Brain microvascular endothelial cell (primary cell): ENCODE measurements at regions not wholly inside any gene's neighbourhood (a gene's known extent, or its start where the extent isn't known, plus 50 kb on each side); places are given as distances from the start of the nearest gene placed in this dataset.
A peak's percentile ranks its signal among the peaks of the same experiment; 100 is the strongest.
"Not testable (repeated sequence)": the region's sequence is repeated elsewhere in the genome, so short reads cannot be mapped to it uniquely, and the experiment has no call there.

ENCODE experiments used
- DNase-seq: peaks from one replicate; pipeline ENCODE4 v3.0.0-alpha.2; 2020
- H3K27ac ChIP-seq: fragments of 250-450 bp; sonication (Bioruptor Pico); 2 replicates; pipeline ENCODE4 v1.5.1; 2020; ENCODE audit warnings: mild to moderate bottlenecking, moderate library complexity
- H3K27me3 ChIP-seq: fragments of 250-450 bp; sonication (Bioruptor Pico); replicated peaks from 2 replicates; pipeline ENCODE4 v1.5.1; 2020; ENCODE audit warnings: mild to moderate bottlenecking
- H3K36me3 ChIP-seq: fragments of 250-450 bp; sonication (Bioruptor Pico); replicated peaks from 2 replicates; pipeline ENCODE4 v1.5.1; 2020; ENCODE audit warnings: mild to moderate bottlenecking
- H3K4me3 ChIP-seq: 2 replicates; pipeline ENCODE4 v1.5.1; 2011; ENCODE audit warnings: low read depth, mild to moderate bottlenecking, control low read depth, low read length, moderate library complexity
- in situ Hi-C: cut with HindIII; loops from 2 replicates; pipeline ENCODE4 v1.10.0; 2017; ENCODE audit warnings: low sequenced_read_pairs, low pct_ligation_motif_present
- TF ChIP-seq, protein P1 (sequence below): IDR thresholded peaks from 2 replicates; pipeline ENCODE4 v1.5.1; 2011; ENCODE audit warnings: low read depth, mild to moderate bottlenecking, moderate library complexity, low read length, control low read depth, inconsistent platforms; ENCODE audit errors: missing control alignments

GRCh38 chr2:133640103-133640502, 71.8 kb upstream of the NCKAP5 start:
- no peaks in the 10 kb centered on the region for H3K27me3 ChIP-seq
- TF ChIP-seq, protein P1, sequence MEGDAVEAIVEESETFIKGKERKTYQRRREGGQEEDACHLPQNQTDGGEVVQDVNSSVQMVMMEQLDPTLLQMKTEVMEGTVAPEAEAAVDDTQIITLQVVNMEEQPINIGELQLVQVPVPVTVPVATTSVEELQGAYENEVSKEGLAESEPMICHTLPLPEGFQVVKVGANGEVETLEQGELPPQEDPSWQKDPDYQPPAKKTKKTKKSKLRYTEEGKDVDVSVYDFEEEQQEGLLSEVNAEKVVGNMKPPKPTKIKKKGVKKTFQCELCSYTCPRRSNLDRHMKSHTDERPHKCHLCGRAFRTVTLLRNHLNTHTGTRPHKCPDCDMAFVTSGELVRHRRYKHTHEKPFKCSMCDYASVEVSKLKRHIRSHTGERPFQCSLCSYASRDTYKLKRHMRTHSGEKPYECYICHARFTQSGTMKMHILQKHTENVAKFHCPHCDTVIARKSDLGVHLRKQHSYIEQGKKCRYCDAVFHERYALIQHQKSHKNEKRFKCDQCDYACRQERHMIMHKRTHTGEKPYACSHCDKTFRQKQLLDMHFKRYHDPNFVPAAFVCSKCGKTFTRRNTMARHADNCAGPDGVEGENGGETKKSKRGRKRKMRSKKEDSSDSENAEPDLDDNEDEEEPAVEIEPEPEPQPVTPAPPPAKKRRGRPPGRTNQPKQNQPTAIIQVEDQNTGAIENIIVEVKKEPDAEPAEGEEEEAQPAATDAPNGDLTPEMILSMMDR, result no peak
- in situ Hi-C loops, result no loop called here
- DNase-seq, result no peak
- no peak overlapping the region for H3K4me3 ChIP-seq
- H3K36me3 ChIP-seq, result no peaks in the 10 kb centered on the region
- H3K27ac ChIP-seq, result no peak overlapping the region

DNA sequence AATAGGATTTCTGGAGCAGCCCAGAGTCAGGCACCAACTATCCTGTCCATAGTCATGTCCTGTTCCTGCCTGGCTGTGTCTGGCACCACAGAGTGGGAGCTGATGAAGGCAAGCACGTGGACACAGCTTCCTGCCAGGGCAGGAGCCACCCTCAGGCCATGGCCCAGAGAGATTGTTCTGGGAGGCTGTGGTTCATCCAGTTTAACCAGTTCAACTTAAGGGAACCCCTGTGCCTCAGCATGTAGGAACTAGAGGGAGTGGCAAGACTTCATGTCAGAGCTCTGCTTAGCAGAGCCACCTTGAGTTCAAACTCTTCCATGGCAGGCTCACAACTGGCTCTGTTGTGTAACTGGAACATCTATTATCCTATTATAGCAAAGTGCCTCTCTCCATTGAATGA, 73.2 kb upstream of the NCKAP5 start:
- no peak overlapping the region for H3K4me3 ChIP-seq
- no peak overlapping the region for H3K27ac ChIP-seq
- in situ Hi-C loops, result no loop called here
- no peak for DNase-seq
- H3K36me3 ChIP-seq, result no peaks in the 10 kb centered on the region
- TF ChIP-seq, protein P1, result peak; percentile 29
- no peaks in the 10 kb centered on the region for H3K27me3 ChIP-seq

DNA sequence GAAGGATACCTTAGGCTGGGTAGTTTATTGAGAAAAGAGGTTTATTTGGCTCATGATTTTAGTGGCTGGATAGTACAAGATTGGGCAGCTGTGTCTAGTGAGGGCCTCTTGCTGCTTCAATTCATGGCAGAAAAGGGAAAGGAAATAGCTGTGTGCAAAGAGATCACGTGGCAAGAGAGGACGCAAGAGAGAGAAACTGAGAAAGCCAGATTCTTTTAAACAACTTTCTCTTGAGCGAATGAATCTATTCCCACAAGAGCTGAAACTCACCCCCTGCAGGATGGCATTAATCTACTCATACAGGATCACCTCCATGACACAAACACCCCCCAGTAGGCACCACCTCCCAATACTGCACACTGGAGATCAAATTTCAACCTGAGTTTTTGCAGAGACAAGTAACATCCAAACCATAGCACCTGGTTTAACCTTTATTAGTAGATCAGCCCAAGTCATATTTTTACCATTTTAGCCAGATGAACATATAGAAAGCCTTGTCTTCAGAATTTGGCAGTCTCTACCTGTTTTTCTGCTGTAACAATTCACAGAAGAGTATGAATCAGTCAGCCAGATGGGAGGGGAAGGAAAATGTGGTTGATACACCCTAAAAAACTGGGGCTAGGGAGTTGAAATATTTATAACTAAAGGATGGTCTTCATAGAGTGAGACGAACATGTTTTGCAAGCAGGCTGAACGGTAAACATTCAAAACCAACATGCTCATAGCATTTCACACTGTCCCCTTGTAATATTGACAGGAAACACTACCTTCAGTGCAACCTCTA, 73.9 kb upstream of the NCKAP5 start:
- in situ Hi-C loops, result no loop called here
- peak overlapping the region; percentile 44 for H3K27ac ChIP-seq
- DNase-seq, result no peak
- H3K36me3 ChIP-seq, result no peaks in the 10 kb centered on the region
- TF ChIP-seq, protein P1, result no peak
- no peaks in the 10 kb centered on the region for H3K27me3 ChIP-seq
- no peak overlapping the region for H3K4me3 ChIP-seq

DNA sequence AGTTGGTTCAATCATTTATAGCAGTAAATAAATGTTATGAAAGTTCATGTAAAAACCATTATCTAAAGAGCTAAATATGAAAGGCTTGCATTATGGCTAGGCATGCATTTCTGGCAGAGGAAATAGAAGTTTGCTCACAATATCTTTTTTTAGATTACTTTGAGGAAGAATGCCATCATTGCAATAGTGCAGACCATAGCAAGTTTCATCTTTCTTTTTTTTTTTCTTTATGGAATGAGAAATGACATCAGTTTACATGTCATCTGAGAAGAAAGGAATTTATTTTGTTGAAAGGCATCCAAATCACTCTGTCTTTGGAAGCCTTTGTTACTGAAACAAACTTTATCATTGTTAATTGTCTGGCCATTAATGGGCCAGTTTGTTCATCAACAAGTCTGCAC, 74.5 kb upstream of the NCKAP5 start:
- no peak for DNase-seq
- Histone ChIP-seq H3K27me3 (no peaks in the 10 kb centered on the region), H3K36me3 (no peaks in the 10 kb centered on the region), H3K4me3 (no peak overlapping the region), H3K27ac (peak overlapping the region; percentile 34)
- in situ Hi-C loops, result no loop called here
- TF ChIP-seq, protein P1, result no peak

GRCh38 chr2:133643863-133644262, 75.6 kb upstream of the NCKAP5 start:
- no peak for DNase-seq
- in situ Hi-C loops, result no loop called here
- Histone ChIP-seq H3K27ac (no peak overlapping the region), H3K27me3 (no peaks in the 10 kb centered on the region), H3K4me3 (no peak overlapping the region), H3K36me3 (no peaks in the 10 kb centered on the region)
- TF ChIP-seq, protein P1, result no peak

DNA sequence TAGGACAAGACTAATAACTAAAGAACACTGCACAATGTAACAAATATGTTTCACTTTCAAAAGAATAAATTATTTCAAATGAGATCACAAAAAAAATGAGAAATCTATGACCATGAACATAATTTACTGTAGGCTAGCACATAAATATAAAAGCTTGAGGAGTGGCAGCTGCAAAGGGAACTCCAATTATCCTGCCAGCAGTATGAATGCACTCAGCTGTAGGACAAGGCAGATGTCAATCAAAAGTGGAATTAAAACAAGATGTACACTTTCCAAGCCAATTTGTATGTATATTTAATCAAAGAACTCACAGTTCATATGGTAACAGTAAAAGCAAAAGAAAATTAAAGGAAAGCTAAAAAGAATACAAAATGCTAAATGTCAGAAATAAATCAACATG, 76.6 kb upstream of the NCKAP5 start:
- in situ Hi-C loops, result no loop called here
- H3K27ac ChIP-seq, result no peak overlapping the region
- H3K27me3 ChIP-seq, result no peaks in the 10 kb centered on the region
- no peak overlapping the region for H3K4me3 ChIP-seq
- TF ChIP-seq, protein P1, result no peak
- DNase-seq, result no peak
- no peaks in the 10 kb centered on the region for H3K36me3 ChIP-seq

- in situ Hi-C loops, DNase-seq, H3K27me3 ChIP-seq, H3K27ac ChIP-seq, H3K36me3 ChIP-seq, H3K4me3 ChIP-seq: not testable (repeated sequence)
Measured at GRCh38 chr2:133647386-133647785, 79.1 kb upstream of the NCKAP5 start.
